Neuronal stem cell (in vitro differentiated cells): ENCODE measurements at regions not wholly inside any gene's neighbourhood (a gene's known extent, or its start where the extent isn't known, plus 50 kb on each side); places are given as distances from the start of the nearest gene placed in this dataset.
"Not testable (repeated sequence)": the region's sequence is repeated elsewhere in the genome, so short reads cannot be mapped to it uniquely, and the experiment has no call there.

Experiments used
- DNase-seq: peaks from one replicate; pipeline ENCODE4 v3.0.0-alpha.2; 2013; ENCODE audit warnings: low spot score
- H2AFZ ChIP-seq: one replicate; pipeline ENCODE4 v1.6.1; 2013; ENCODE audit warnings: mild to moderate bottlenecking, low read length, inconsistent platforms
- H2AK5ac ChIP-seq: 2 replicates; pipeline ENCODE4 v1.6.1; 2013; ENCODE audit warnings: low read depth, mild to moderate bottlenecking, inconsistent platforms, low read length, moderate library complexity, mixed read lengths
- H2BK120ac ChIP-seq: 2 replicates; pipeline ENCODE4 v1.6.1; 2013; ENCODE audit warnings: low read depth, mild to moderate bottlenecking, inconsistent platforms, low read length, moderate library complexity, mixed read lengths
- H2BK12ac ChIP-seq: one replicate; pipeline ENCODE4 v1.6.1; 2013; ENCODE audit warnings: low read length, inconsistent platforms
- H2BK15ac ChIP-seq: 2 replicates; pipeline ENCODE4 v1.6.1; 2013; ENCODE audit warnings: mild to moderate bottlenecking, low read length, inconsistent platforms, mixed read lengths
- H2BK5ac ChIP-seq: one replicate; pipeline ENCODE4 v1.6.1; 2013; ENCODE audit warnings: inconsistent platforms, mild to moderate bottlenecking, low read length, moderate library complexity
- H3K14ac ChIP-seq: one replicate; pipeline ENCODE4 v1.6.1; 2013; ENCODE audit warnings: low read length, inconsistent platforms
- H3K18ac ChIP-seq: 2 replicates; pipeline ENCODE4 v1.6.1; 2013; ENCODE audit warnings: low read length, inconsistent platforms
- H3K23ac ChIP-seq: 2 replicates; pipeline ENCODE4 v1.6.1; 2013; ENCODE audit warnings: low read depth, mild to moderate bottlenecking, mixed read lengths, low read length, inconsistent platforms; ENCODE audit not compliant: poor library complexity
- H3K27ac ChIP-seq: replicated peaks from 3 replicates; pipeline ENCODE4 v1.5.1; 2013; ENCODE audit warnings: low read length, inconsistent platforms
- H3K27me3 ChIP-seq, 3 experiments: 2 replicates each; pipeline ENCODE4 v1.6.1; 2013; ENCODE audit warnings: low read length in 3 of 3, mild to moderate bottlenecking in 2 of 3, inconsistent platforms in 1 of 3, low read depth in 1 of 3, mixed read lengths in 1 of 3, moderate library complexity in 1 of 3; ENCODE audit not compliant: control insufficient read depth in 3 of 3, insufficient read depth in 3 of 3
- H3K36me3 ChIP-seq, 2 donors: replicated peaks in 1 of 2; 2 replicates each; pipeline ENCODE4 v1.6.1; 2013; ENCODE audit warnings: low read length in 2 of 2; ENCODE audit not compliant: control insufficient read depth in 2 of 2, insufficient read depth in 2 of 2
- H3K4ac ChIP-seq: 2 replicates; pipeline ENCODE4 v1.6.1; 2013; ENCODE audit warnings: inconsistent platforms, mild to moderate bottlenecking, low read length, moderate library complexity
- H3K4me1 ChIP-seq, 2 donors: 1 replicate in 1 of 2; 2 replicates in 1 of 2; pipeline ENCODE4 v1.6.1; 2013; ENCODE audit warnings: low read length in 2 of 2, low read depth in 1 of 2; ENCODE audit not compliant: control insufficient read depth in 2 of 2, insufficient read depth in 1 of 2
- H3K4me2 ChIP-seq: one replicate; pipeline ENCODE4 v1.6.1; 2013; ENCODE audit warnings: mild to moderate bottlenecking, low read length, inconsistent platforms; ENCODE audit not compliant: insufficient read depth, poor library complexity, severe bottlenecking
- H3K4me3 ChIP-seq, 2 donors: 2 replicates each; pipeline ENCODE4 v1.5.1; 2013; ENCODE audit warnings: low read length in 2 of 2, mild to moderate bottlenecking in 2 of 2, inconsistent platforms in 1 of 2, moderate library complexity in 1 of 2
- H3K79me1 ChIP-seq: one replicate; pipeline ENCODE4 v1.6.1; 2013; ENCODE audit warnings: low read depth, mild to moderate bottlenecking, inconsistent platforms, low read length, moderate library complexity
- H3K9ac ChIP-seq: one replicate; pipeline ENCODE4 v1.6.1; 2013; ENCODE audit warnings: mild to moderate bottlenecking, low read depth, low read length, inconsistent platforms; ENCODE audit not compliant: poor library complexity
- H3K9me3 ChIP-seq, 2 donors: replicated peaks in 1 of 2; 2 replicates each; pipeline versions ENCODE3 to v1.6.1; 2013; ENCODE audit warnings: low read length in 2 of 2, mild to moderate bottlenecking in 2 of 2, inconsistent platforms in 1 of 2, low read depth in 1 of 2, mixed read lengths in 1 of 2, moderate library complexity in 1 of 2; ENCODE audit not compliant: control insufficient read depth in 2 of 2, insufficient read depth in 1 of 2
- H4K8ac ChIP-seq: one replicate; pipeline ENCODE4 v1.6.1; 2013; ENCODE audit warnings: low read depth, mild to moderate bottlenecking, inconsistent platforms, low read length, moderate library complexity
- H4K91ac ChIP-seq: one replicate; pipeline ENCODE4 v1.6.1; 2013; ENCODE audit warnings: low read length, low read depth, mild to moderate bottlenecking, inconsistent platforms; ENCODE audit not compliant: poor library complexity
- WGBS, 2 donors: extraction: QIAGEN DNeasy Blood & Tissue Kit; methylation state at CpG; one replicate each; pipeline ENCODE4 v1.1.7; 2013; ENCODE audit warnings: missing lambda C conversion rate in 2 of 2, mixed read lengths in 1 of 2; ENCODE audit not compliant: insufficient read length in 2 of 2, insufficient replicate concordance in 1 of 2; ENCODE audit errors: extremely low coverage in 2 of 2; 5-methylcytosine and 5-hydroxymethylcytosine counted together

GRCh38 chr22:44643526-44644101, 58.4 kb upstream of the PRR5 start:
- H2BK5ac ChIP-seq, H2BK15ac ChIP-seq, H3K4me3 ChIP-seq, H3K27me3 ChIP-seq, H3K79me1 ChIP-seq, H3K4me2 ChIP-seq, H3K23ac ChIP-seq, H3K36me3 ChIP-seq, H2BK12ac ChIP-seq, H3K9ac ChIP-seq, H3K4me1 ChIP-seq, H4K8ac ChIP-seq, H3K27ac ChIP-seq, H3K14ac ChIP-seq, H3K4ac ChIP-seq, H2AFZ ChIP-seq, DNase-seq, H2BK120ac ChIP-seq, H3K9me3 ChIP-seq, H2AK5ac ChIP-seq, H3K18ac ChIP-seq, H4K91ac ChIP-seq: not testable (repeated sequence)
- no CpG with 5 or more reads among the region's 19 CpGs for WGBS, 2 donors

DNA sequence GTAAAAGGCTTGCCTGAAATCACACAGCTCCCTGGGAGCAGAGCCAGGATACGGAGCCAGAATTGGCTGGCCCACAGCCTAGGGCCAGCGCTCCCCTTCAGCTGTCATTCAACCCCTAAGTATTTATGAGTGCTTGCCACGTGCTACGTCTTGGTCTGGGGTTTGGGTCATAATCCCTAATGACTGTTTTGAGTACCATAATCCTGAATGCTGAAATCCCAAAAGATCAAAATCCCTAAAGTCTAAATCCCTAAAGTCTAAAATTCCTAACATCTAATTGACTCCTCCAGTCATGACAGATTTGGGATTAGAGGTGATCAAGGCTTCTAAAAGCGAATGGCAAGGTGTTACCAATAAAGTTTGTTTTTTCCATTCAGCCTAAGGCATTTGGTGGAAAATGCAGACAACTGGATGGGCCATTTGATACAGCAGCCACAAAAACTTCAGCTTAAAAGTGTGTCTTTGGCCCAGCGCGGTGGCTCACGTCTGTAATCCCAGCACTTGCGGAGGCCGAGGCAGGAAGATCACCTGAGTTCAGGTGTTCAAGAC, 59.8 kb upstream of the PRR5 start:
- no CpG with 5 or more reads among the region's 10 CpGs for WGBS, 2 donors
- no peak overlapping the region for H2BK5ac ChIP-seq

GRCh38 chr22:44640618-44641155, 61.3 kb upstream of the PRR5 start:
- Histone ChIP-seq H3K4me1 (peaks cover 2 to 4% of the 10 kb centered on the region in 2 donors), H3K4ac (no peak overlapping the region), H3K27me3 (no peaks in the 10 kb centered on the region), H4K8ac (peak overlapping the region; percentile 98), H3K14ac (peak overlapping the region; percentile 56), H2BK15ac (peak overlapping the region; percentile 92), H3K9ac (no peak overlapping the region), H3K4me3 (peak overlapping the region in 1 of 2 donors; percentile 24), H2BK12ac (peak overlapping the region; percentile 41), H2BK120ac (no peak overlapping the region), H3K79me1 (no peaks in the 10 kb centered on the region), H3K4me2 (no peak overlapping the region), H3K18ac (peak overlapping the region; percentile 90), H3K23ac (peak overlapping the region; percentile 43), H3K27ac (no peak overlapping the region), H3K9me3 (no peaks in the 10 kb centered on the region), H2BK5ac (no peak overlapping the region), H3K36me3 (peaks cover 0 to 2% of the 10 kb centered on the region in 2 donors), H2AFZ (peak overlapping the region; percentile 11), H2AK5ac (peak overlapping the region; percentile 70), H4K91ac (no peak overlapping the region)
- no CpG with 5 or more reads among the region's 12 CpGs for WGBS, 2 donors
- DNase-seq = no peak

More for the DNA sequence above, 59.8 kb upstream of the PRR5 start:
- H3K14ac ChIP-seq = no peak overlapping the region
- no peak overlapping the region for H3K4me2 ChIP-seq
- DNase-seq = no peak
- H2BK120ac ChIP-seq = no peak overlapping the region
- H2AK5ac ChIP-seq = no peak overlapping the region
- H4K91ac ChIP-seq = no peak overlapping the region
- H3K27ac ChIP-seq = no peak overlapping the region
- H3K4me1 ChIP-seq = peaks cover 2 to 4% of the 10 kb centered on the region in 2 donors
- no peak overlapping the region for H3K4me3 ChIP-seq
- H3K4ac ChIP-seq = no peak overlapping the region
- no peak overlapping the region for H3K9ac ChIP-seq
- H2BK12ac ChIP-seq = no peak overlapping the region
- no peak overlapping the region for H2BK15ac ChIP-seq
- H4K8ac ChIP-seq = no peak overlapping the region
- no peaks in the 10 kb centered on the region for H3K79me1 ChIP-seq
- H3K18ac ChIP-seq = no peak overlapping the region
- no peaks in the 10 kb centered on the region for H3K9me3 ChIP-seq
- H3K27me3 ChIP-seq = no peaks in the 10 kb centered on the region
- no peak overlapping the region for H3K23ac ChIP-seq
- H3K36me3 ChIP-seq = peaks cover 0 to 2% of the 10 kb centered on the region in 2 donors
- H2AFZ ChIP-seq = no peak overlapping the region

DNA sequence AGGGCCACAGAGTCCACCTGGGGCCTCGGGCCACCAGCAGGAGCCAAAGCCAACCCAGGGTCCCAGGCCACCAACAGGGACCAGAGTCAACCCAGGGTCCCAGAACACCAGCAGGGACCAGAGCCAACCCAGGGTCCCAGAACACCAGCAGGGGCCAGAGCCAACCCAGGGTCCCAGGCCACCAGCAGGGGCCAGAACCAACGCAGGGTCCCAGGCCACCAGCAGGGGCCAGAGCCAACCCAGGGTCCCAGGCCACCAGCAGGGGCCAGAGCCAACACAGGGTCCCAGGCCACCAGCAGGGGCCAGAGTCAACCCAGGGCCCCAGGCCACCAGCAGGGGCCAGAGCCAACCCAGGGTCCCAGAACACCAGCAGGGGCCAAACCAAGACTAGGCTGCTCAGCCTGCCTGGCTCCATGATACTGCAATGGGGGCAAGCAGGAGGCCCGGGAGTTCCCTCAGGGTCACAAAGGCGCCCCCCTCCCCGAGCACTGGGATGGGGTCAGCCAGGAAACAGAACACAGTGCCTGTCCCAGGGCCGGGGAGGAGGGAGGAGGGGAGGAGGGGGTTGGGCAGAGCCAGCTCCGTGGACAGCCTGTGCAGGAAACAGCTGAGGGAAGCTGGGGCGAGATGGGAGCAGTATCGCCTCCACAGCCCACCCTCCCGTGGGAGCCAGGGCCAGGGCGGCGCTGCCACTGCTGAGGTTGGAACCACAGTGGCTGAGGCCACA, 62.0 kb upstream of the PRR5 start:
- WGBS, 2 donors = no CpG with 5 or more reads among the region's 12 CpGs
- Histone ChIP-seq H3K4ac (no peak overlapping the region), H2AK5ac (peak overlapping the region; percentile 70), H3K79me1 (no peaks in the 10 kb centered on the region), H3K4me1 (peaks cover 0 to 2% of the 10 kb centered on the region in 2 donors), H3K18ac (peak overlapping the region; percentile 90), H3K4me3 (peak overlapping the region in 1 of 2 donors; percentile 24), H3K36me3 (peaks cover 0 to 2% of the 10 kb centered on the region in 2 donors), H3K27ac (no peak overlapping the region), H3K9ac (no peak overlapping the region), H3K9me3 (no peaks in the 10 kb centered on the region), H3K14ac (peak overlapping the region; percentile 56), H2BK5ac (peak overlapping the region; percentile 87), H2AFZ (peak overlapping the region; percentile 11), H2BK120ac (no peak overlapping the region), H3K23ac (no peak overlapping the region), H2BK15ac (peak overlapping the region; percentile 92), H4K8ac (peak overlapping the region; percentile 98), H3K27me3 (no peaks in the 10 kb centered on the region), H4K91ac (no peak overlapping the region), H3K4me2 (no peak overlapping the region), H2BK12ac (peak overlapping the region; percentile 73)
- DNase-seq = no peak
